Endothelial cell of umbilical vein (primary cell): ENCODE measurements at regions not wholly inside any gene's neighbourhood (a gene's known extent, or its start where the extent isn't known, plus 50 kb on each side); places are given as distances from the start of the nearest gene placed in this dataset.

Experiments used
- CTCF ChIP-seq, 2 donors: IDR thresholded peaks; 1 replicate in 1 of 2; 2 replicates in 1 of 2; pipeline ENCODE4 v1.5.1; 2011; ENCODE audit warnings: low read length in 2 of 2, mild to moderate bottlenecking in 2 of 2, moderate library complexity in 2 of 2, control low read depth in 1 of 2, inconsistent platforms in 1 of 2, low read depth in 1 of 2; ENCODE audit not compliant: insufficient read depth in 1 of 2; ENCODE audit errors: extremely low read depth in 1 of 2
- POLR2A ChIP-seq: IDR thresholded peaks from 2 replicates; pipeline ENCODE4 v1.6.1; 2012; ENCODE audit warnings: low read depth, mild to moderate bottlenecking, control low read depth, low read length

- no peak for TF ChIP-seq CTCF (IDR thresholded peaks at IDR 0.05; ENCODE audit: extremely low read depth in 1 of 2, insufficient read depth in 1 of 2, low read depth in 1 of 2, low read length in 2 of 2)
- no peak for TF ChIP-seq POLR2A
Measured at GRCh38 chr4:180850318-180850940, 1392.8 kb upstream of the TENM3 start.
